HepG2 (cell line): ENCODE measurements at regions not wholly inside any gene's neighbourhood (a gene's known extent, or its start where the extent isn't known, plus 50 kb on each side); places are given as distances from the start of the nearest gene placed in this dataset.

Source experiments
- ATAC-seq: fragments of 200-7000 bp; cut with Tn5 transposase; 3 replicates; pipeline ENCODE4 v1.9.1; 2020; ENCODE audit warnings: mild to moderate bottlenecking, moderate library complexity
- BruUV-seq: library from RNA; stranded (reverse); fragments of 400-500 nt; replicated peaks from 2 replicates; lab custom pipeline; 2021; lab: Mats Ljungman, UMichigan
- CTCF ChIA-PET: fragments of 300-600 bp; formaldehyde crosslinking; extraction: SDS; loops from one replicate; lab custom pipeline; 2021; ENCODE audit warnings: low total read pairs, inconsistent platforms, low intra/inter-chr PET ratio; lab: Yijun Ruan, JAX
- POLR2A ChIA-PET: fragments of 350-600 bp; sonication (Branson Sonifier 250); formaldehyde crosslinking; loops from one replicate; lab custom pipeline; 2020; ENCODE audit warnings: antibody characterized with exemption, inconsistent platforms; lab: Yijun Ruan, JAX
- DNase-seq: peaks from one replicate; pipeline ENCODE4 v3.0.0-alpha.2; 2015; ENCODE audit warnings: low spot score
- FAIRE-seq: peaks from 3 replicates; lab custom pipeline; 2011; peaks lifted over from hg19 to GRCh38; lab: Jason Lieb, UNC
- H2AFZ ChIP-seq: one replicate; pipeline ENCODE4 v1.6.1; 2011; ENCODE audit warnings: low read length, inconsistent platforms
- H3K27ac ChIP-seq: fragments of 300-600 bp; 3 replicates; pipeline ENCODE4 v1.8.0; 2011; ENCODE audit warnings: mixed run types, mild to moderate bottlenecking, mixed read lengths, low read length, inconsistent platforms; ENCODE audit not compliant: insufficient read depth; ENCODE audit errors: extremely low read length
- H3K27me3 ChIP-seq, 2 experiments: fragments of 200-600 bp in 1 of 2; 2 replicates in 1 of 2; 3 replicates in 1 of 2; pipeline versions ENCODE4 v1.6.0 to v1.8.0; 2011; ENCODE audit warnings: low read length in 2 of 2, mild to moderate bottlenecking in 2 of 2, moderate library complexity in 2 of 2, inconsistent platforms in 1 of 2; ENCODE audit not compliant: insufficient read depth in 2 of 2, control insufficient read depth in 1 of 2
- H3K36me3 ChIP-seq, 2 experiments: fragments of 200-600 bp in 1 of 2; replicated peaks in 1 of 2; 2 replicates in 1 of 2; 3 replicates in 1 of 2; pipeline versions ENCODE4 v1.5.1 to v1.8.0; 2011; ENCODE audit warnings: low read length in 2 of 2, inconsistent platforms in 1 of 2; ENCODE audit not compliant: insufficient read depth in 2 of 2, control insufficient read depth in 1 of 2
- H3K4me1 ChIP-seq: 2 replicates; pipeline ENCODE4 v1.5.1; 2012; ENCODE audit warnings: low read length, inconsistent platforms; ENCODE audit not compliant: insufficient read depth
- H3K4me2 ChIP-seq: 2 replicates; pipeline ENCODE4 v1.6.0; 2011; ENCODE audit warnings: low read depth, low read length, inconsistent platforms
- H3K4me3 ChIP-seq, 3 experiments: fragments of 200-600 bp in 1 of 3; sonication (generic), shearing (Covaris generic) in 1 of 3; replicated peaks in 1 of 3; 2 replicates each; pipeline ENCODE4 v1.5.1; 2011 to 2016; ENCODE audit warnings: low read length in 3 of 3, inconsistent platforms in 2 of 3, low read depth in 2 of 3, mild to moderate bottlenecking in 2 of 3, control low read depth in 1 of 3, mixed read lengths in 1 of 3; ENCODE audit not compliant: insufficient read depth in 1 of 3
- H3K79me2 ChIP-seq: one replicate; pipeline ENCODE4 v1.6.1; 2011; ENCODE audit warnings: low read length, inconsistent platforms; ENCODE audit not compliant: insufficient read depth
- H3K9ac ChIP-seq: 2 replicates; pipeline ENCODE4 v1.6.0; 2011; ENCODE audit warnings: mild to moderate bottlenecking, low read depth, low read length, inconsistent platforms; ENCODE audit not compliant: insufficient read depth
- H3K9me3 ChIP-seq: 2 replicates; pipeline ENCODE4 v1.5.1; 2012; ENCODE audit warnings: mild to moderate bottlenecking, low read length
- H4K20me1 ChIP-seq: 2 replicates; pipeline ENCODE4 v1.6.0; 2011; ENCODE audit warnings: inconsistent platforms, mild to moderate bottlenecking, low read length, moderate library complexity; ENCODE audit not compliant: insufficient read depth
- NR2F2 ChIP-seq: IDR thresholded peaks from 2 replicates; pipeline ENCODE4 v1.6.1; 2012; ENCODE audit warnings: low read depth, inconsistent platforms, borderline replicate concordance
- NRL ChIP-seq: sonication (generic); formaldehyde crosslinking; IDR thresholded peaks from 2 replicates; pipeline ENCODE4 v1.5.0; 2020; ENCODE audit warnings: missing genetic modification reagents, mild to moderate bottlenecking, moderate library complexity, borderline replicate concordance
- ZNF326 ChIP-seq: sonication (generic); formaldehyde crosslinking; IDR thresholded peaks from 2 replicates; pipeline ENCODE4 v1.4.0; 2020; ENCODE audit warnings: missing genetic modification reagents, borderline replicate concordance
- ZNF550 ChIP-seq: sonication (generic); formaldehyde crosslinking; IDR thresholded peaks from 2 replicates; pipeline ENCODE4 v1.4.0; 2020; ENCODE audit warnings: mild to moderate bottlenecking, missing genetic modification reagents, borderline replicate concordance
- WGBS: methylation state at CpG from one replicate; pipeline ENCODE4 v1.1.6; 2017; ENCODE audit warnings: low lambda C conversion rate; 5-methylcytosine and 5-hydroxymethylcytosine counted together
- in situ Hi-C: cut with HindIII; loops from 2 replicates; pipeline ENCODE4 v1.10.0; 2017; ENCODE audit warnings: low pct_unique_long_range_greater_than_20kb; ENCODE audit not compliant: extremely low pct_ligation_motif_present
- intact Hi-C: fragments of 100-400 bp; cut with micrococcal nuclease; formaldehyde crosslinking; loops from one replicate; pipeline ENCODE4 v1.10.0; 2022; ENCODE audit not compliant: unreplicated experiment
- TF ChIP-seq, protein P1 (sequence below): conservative IDR thresholded peaks from 2 replicates; pipeline ENCODE4 v1.6.1; 2018; ENCODE audit warnings: missing genetic modification reagents

DNA sequence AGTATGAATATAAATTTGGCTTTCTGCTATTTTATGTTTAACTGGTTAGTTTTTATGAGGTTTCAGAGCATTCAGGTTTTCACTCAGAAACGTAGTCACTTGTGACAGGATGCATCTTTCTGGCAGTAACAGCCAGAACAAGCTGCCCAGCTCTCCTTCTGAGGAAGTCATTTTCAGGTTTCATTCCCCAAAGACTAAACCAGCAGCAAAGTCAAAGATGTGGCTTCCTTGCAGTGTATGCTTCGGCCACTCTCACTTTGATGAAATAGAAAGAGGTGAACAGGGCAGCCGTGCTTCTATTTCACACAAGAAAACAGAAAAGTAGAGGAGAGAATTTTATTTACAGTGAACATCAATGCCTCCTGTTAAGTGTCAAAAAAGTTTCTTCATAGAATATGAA lies 469.1 kb downstream of the BTBD3 start:
- Histone ChIP-seq H3K27me3 (no peaks in the 10 kb centered on the region; a peak in 1 of 5 replicates), H3K4me2 (no peak overlapping the region), H4K20me1 (no peaks in the 10 kb centered on the region), H3K4me1 (no peaks in the 10 kb centered on the region), H3K79me2 (no peaks in the 10 kb centered on the region), H2AFZ (no peak overlapping the region), H3K4me3 (no peak overlapping the region), H3K9me3 (no peaks in the 10 kb centered on the region), H3K36me3 (no peaks in the 10 kb centered on the region), H3K27ac (no peak overlapping the region), H3K9ac (no peak overlapping the region)
- in situ Hi-C loops = no loop called here
- ChIA-PET POLR2A (no interaction called here), CTCF (no interaction called here)
- TF ChIP-seq ZNF326 (CRISPR knock-in tag) = no peak
- WGBS = 0% methylated on average over 3 of the region's 3 CpGs
- FAIRE-seq = no peak
- no TSS peak for BruUV-seq
- intact Hi-C loops = no loop called here
- no peak for DNase-seq
- no peak for ATAC-seq

DNA sequence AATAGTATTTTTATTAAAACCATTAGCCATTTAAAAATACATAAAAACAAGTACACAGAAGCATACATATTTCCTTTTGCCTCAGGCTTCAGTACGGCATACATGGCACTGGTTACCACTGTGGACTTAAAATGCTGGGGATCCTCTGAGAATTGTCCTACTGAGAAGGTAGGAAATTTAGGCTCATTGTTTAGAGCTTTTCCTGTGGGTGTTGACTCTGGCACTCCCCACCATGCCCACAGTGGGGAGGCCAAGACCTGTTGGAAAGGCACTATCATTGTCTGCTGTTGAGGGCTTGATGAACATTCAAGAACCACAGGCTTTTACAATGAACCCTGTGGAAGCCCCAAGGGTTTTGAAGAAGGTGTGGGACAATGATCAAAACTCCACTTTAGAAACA lies 473.4 kb downstream of the BTBD3 start:
- Histone ChIP-seq H3K27ac (no peak overlapping the region), H3K9ac (no peak overlapping the region), H3K36me3 (no peaks in the 10 kb centered on the region), H3K4me2 (no peak overlapping the region), H3K27me3 (no peaks in the 10 kb centered on the region; a peak in 1 of 5 replicates), H3K4me3 (no peak overlapping the region), H3K4me1 (no peaks in the 10 kb centered on the region), H3K79me2 (no peaks in the 10 kb centered on the region), H2AFZ (no peak overlapping the region), H3K9me3 (no peaks in the 10 kb centered on the region), H4K20me1 (no peaks in the 10 kb centered on the region)
- DNase-seq (no peak), ATAC-seq (no peak), FAIRE-seq (no peak)
- WGBS = 2% methylated on average over 1 of the region's 1 CpG
- POLR2A ChIA-PET = no interaction called here
- in situ Hi-C loops (no loop called here), intact Hi-C loops (no loop called here)
- CTCF ChIA-PET = no interaction called here
- TF ChIP-seq NRL (no peak), NR2F2 (no peak), ZNF550 (CRISPR knock-in tag) (no peak)
- TF ChIP-seq, protein P1, sequence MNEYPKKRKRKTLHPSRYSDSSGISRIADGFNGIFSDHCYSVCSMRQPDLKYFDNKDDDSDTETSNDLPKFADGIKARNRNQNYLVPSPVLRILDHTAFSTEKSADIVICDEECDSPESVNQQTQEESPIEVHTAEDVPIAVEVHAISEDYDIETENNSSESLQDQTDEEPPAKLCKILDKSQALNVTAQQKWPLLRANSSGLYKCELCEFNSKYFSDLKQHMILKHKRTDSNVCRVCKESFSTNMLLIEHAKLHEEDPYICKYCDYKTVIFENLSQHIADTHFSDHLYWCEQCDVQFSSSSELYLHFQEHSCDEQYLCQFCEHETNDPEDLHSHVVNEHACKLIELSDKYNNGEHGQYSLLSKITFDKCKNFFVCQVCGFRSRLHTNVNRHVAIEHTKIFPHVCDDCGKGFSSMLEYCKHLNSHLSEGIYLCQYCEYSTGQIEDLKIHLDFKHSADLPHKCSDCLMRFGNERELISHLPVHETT (CRISPR knock-in tag) = no peak
- BruUV-seq = no TSS peak
